GM21825 (cell line): ENCODE measurements at regions not wholly inside any gene's neighbourhood (a gene's known extent, or its start where the extent isn't known, plus 50 kb on each side); places are given as distances from the start of the nearest gene placed in this dataset.

Experiments
- ATAC-seq: cut with Tn5 transposase; IDR thresholded peaks from one replicate; pipeline ENCODE4 v1.9.1; 2021; ENCODE audit warnings: mild to moderate bottlenecking, moderate library complexity; ENCODE audit not compliant: unreplicated experiment

- no peak for ATAC-seq
Measured at GRCh38 chr18:55166260-55166598, 207.0 kb upstream of the CCDC68 start.

DNA sequence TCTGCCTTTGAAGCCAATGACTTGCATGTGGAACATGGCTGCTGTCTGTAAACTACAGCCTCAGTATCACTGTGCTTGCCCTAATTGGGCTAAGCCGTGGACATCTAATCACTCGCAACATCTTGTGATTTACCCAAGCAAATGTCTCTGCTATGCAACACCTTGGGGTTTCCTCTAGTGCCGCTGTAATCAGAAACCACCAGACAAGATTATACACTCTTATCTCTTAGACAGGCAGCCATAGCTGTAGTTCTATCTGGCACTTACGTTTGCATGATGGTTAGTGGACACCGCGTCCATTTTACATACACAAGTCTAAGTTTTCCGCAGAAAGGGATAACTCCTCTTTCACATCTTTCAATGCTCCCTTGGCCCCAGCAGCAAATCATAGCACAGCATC lies 204.3 kb upstream of the CCDC68 start:
- ATAC-seq: no peak

GRCh38 chr18:55161916-55162315 lies 202.7 kb upstream of the CCDC68 start:
- ATAC-seq: no peak

- no peak for ATAC-seq
Measured at GRCh38 chr18:55159027-55159426, 199.8 kb upstream of the CCDC68 start.

DNA sequence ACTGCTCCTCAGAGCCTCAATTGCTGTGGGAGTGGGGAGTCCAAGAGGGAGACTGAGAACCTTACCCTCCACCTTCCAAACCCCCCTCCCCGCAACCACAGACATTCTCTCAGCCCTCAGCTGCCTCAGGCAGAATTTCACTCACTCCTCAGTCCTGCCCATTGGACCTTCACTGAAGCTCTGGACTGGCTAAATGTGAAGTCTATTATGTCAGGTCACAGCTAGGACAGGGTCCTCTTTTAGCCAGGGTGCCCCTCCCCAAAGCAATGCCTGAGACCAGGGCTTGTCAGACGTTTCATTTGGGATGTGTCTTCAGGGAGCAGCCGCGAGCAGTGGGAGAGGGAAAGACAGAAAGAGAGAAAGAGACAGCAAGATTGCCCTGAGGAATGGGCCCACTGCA lies 199.3 kb upstream of the CCDC68 start:
- ATAC-seq: no peak

DNA sequence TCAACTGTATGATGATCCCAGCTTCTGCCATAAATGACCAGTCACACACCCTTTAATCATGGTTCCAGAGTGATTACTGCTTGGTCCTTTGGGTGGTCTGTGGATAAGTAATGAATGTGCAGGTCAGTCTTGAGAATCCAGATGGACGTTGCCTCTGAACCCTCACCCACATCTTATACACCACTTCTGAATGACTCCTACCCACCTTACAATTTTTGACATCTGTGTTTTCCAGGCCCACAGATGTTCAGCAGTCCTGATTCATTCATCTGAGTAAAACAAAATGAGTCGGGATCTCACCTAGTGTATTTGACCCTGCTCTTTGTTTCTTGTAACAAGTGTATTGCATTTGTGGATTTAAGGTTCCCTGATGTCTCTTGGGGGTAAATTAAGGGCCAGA lies 194.1 kb upstream of the CCDC68 start:
- ATAC-seq: no peak

GRCh38 chr18:55152801-55153200 lies 193.5 kb upstream of the CCDC68 start:
- no peak for ATAC-seq

DNA sequence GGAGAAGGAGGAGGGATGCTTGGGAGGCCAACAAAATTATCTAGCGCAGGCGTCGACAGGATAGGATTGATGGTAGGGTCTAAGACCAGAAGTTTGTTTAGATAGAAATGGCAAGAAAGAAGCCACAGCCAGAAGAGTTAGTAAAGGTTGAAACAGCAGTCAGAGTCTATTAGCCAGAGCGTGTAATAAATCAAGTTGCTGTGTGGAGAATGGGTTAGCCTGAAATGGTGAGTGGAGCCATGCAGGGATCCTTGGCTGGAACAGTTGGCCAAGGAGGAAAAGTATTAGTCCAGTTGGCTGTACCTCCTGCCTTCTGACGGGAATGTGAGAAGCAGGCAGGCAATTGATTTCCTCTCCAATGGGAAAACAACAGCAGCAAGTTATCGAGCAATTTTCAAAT lies 190.7 kb upstream of the CCDC68 start:
- no peak for ATAC-seq

DNA sequence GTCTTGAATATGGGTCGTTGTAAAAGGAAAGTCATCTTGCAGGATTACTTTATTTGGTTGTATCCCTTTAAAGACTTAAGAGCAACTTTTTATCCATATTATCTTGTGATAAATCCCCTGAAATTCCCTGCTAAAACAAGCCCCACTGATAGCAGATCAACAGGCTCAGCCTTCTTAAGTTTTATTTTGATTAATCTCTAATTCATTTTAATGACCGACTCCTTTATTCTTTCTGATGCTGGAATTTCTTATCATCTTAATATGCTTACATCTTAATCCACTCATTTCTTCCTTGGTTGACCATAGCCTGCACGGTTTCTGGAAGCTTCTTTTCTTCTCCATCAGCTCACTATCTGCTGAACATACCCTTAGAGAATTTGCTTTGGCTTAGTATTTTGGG lies 188.5 kb upstream of the CCDC68 start:
- no peak for ATAC-seq

- no peak for ATAC-seq
Measured at GRCh38 chr18:55144193-55144930, 185.1 kb upstream of the CCDC68 start.

- no peak for ATAC-seq
Measured at GRCh38 chr18:55142410-55142809, 183.1 kb upstream of the CCDC68 start.

GRCh38 chr18:55141318-55141717 lies 182.1 kb upstream of the CCDC68 start:
- ATAC-seq: no peak

DNA sequence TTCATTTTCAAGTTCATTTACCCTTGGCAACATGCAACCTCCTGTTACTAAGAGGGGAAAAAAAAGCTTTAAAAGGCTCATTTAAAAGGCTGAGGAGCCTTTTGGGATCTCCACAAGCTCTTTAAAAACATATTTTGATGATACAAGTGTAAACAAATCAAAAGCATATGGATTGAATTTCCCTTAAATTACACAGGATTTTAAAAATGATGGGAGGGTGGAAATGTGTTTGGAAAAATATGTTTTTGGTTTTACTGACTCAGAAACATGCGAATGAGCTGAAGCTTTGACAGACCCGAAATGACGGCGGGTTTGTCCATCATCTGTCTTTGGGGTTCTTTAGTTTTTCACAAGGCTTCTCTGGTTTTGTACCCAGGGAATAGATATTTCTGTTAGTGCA lies 180.6 kb upstream of the CCDC68 start:
- ATAC-seq: no peak

DNA sequence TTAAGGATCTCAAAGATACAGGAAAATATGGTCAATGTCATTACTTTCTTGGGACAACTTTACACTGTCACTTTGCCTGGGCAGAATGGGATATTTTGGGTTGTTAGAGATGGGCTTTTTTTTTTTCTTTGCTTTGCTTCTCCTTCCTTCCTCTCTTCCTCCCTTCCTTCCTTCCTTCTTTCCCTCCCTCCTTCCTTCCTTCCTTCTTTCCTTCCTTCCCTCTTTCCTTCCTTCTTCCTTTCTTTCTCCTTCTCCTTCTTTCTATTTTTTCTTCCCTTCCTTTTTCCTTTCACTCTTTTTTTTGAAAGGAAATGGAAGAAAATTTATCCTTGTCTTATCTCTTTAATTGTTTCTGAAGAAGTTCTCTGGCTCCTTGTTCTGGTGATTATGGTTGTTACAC lies 180.0 kb upstream of the CCDC68 start:
- ATAC-seq: no peak

DNA sequence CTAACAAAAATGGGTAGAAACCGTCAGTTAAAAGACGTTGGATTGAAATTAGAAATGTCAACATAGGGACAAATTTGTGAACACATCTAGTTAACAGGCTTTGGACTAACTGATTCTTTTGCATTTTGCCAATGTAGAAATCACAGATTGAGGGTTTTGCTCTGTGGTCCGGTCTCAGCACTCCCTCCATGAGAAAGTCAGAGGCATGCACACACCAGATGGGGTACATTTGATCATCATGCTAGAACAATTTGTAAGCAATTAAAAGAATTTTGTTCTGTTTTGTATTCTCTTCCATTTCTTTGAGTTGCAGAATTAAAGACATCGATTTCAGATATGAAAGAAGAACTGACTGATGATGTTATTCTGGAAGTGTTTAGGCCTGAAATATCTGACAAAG lies 179.1 kb upstream of the CCDC68 start:
- no peak for ATAC-seq

GRCh38 chr18:55137602-55138001 lies 178.3 kb upstream of the CCDC68 start:
- no peak for ATAC-seq

- ATAC-seq: no peak
Measured at GRCh38 chr18:55136864-55137263, 177.6 kb upstream of the CCDC68 start.

DNA sequence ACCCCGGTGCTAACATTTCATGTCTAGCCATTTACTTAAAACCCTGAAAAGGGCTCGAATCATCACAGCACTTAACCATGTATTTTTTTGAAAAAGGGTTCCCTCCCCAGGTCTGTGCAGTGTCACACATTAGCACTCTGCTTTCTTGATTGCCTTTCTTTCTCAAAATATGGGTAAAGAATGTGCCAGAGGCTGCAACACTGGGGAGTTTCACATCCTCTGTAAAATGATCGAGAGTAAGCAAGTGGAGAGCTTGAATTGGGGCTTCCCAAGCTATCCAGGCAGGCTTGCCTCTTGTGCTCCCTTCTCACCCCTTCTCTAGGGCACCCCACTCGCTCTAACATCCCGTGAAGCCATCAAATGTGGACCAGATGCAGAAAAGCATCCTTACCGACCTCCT lies 177.0 kb upstream of the CCDC68 start:
- ATAC-seq: no peak

DNA sequence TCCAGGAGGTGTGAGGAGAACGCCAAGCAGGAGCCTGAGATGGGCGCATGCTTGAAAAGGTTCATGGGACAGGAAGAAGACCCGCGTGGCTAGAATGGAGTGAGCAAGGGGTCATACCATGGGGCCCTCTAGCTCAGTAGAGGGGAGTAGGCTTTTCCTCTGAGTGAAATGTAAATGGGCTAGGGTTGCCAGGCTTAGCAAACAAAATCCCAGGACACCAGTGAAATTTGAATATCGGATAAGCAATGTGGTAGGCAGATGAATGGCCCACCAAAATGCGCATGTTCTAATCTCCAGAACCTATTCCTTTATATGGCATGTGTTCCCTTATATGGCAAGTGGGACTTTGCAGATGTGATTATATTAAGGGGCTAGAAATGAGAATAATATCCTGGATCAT lies 174.1 kb upstream of the CCDC68 start:
- no peak for ATAC-seq

DNA sequence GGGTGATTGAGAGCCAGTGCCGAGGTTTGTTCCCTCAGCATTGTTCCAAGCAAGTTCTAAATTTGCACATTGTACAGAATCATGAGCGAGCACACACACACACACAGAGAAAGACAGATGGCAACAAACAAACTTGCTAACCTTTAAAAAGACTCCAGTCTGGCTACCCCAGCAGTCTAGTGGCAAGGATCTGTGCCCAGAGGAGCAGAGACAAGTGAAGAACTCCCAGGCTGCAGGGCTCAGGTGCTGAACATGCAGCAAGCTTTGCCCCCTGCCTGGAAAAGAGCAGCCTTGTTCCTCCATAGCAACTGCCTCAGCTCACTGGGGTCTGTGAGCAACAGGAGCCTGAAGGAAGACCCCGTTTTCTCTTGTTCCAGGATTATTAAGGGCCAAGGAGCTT lies 169.2 kb upstream of the CCDC68 start:
- ATAC-seq: no peak

DNA sequence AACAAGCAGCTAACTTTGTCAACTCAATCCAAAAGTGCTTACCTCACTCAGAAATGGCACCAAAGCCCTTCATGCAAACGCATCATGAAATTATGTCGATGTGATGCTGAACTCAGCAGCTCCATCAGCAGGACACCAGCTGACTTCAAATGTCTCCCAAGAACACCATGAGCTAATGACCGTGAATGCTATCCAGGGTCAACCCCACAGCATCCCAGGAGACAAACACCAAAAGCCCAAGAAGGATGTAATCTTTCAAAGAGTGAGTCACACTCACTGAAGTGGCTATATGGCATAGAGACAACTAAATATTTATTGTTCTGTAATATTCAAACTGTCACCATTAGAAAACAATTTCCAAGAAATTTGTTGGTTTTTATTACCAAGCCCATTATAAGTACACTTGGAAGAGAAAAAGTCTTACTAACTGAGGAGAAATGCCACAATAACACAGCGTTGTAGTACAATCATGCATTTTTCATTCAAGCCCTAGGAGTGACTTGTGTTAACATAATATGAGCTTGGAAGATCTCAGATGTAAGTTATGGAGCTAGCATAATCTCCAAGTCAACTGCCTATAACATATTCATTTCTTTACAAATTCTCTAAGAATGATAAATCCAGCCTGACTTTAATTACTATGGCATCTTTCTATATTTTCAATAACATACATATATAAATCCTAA lies 165.0 kb upstream of the CCDC68 start:
- no peak for ATAC-seq

DNA sequence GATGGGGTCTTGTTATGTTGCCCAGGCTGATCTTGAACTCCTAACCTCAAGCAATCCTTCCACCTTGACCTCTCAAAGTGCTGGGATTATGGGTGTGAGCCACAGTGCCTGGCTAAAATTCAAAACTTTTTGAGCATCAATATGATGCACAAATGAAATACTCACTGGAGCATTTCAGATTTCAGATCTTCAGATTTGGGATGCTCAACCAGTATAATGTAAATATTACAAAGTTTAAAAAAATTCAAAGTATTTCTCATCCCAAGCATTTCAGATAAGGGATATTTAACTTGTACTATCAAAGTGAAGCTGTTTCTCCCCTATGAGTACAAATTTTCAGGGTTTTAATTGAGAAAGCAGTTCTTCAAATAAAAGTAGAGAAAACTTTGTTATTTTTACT lies 164.1 kb upstream of the CCDC68 start:
- ATAC-seq: no peak
